Esophagus squamous epithelium (tissue), 5 donors: ENCODE measurements at regions not wholly inside any gene's neighbourhood (a gene's known extent, or its start where the extent isn't known, plus 50 kb on each side); places are given as distances from the start of the nearest gene placed in this dataset.

Experiments
- DNase-seq: peaks from one replicate; lab custom pipeline; 2025; lab: John Stamatoyannopoulos, UW
- H3K27ac ChIP-seq, 4 donors: fragments of 200-600 bp; sonication (generic); one replicate each; pipeline ENCODE4 v1.5.1; 2016 to 2019; ENCODE audit warnings: mild to moderate bottlenecking in 1 of 4
- H3K27me3 ChIP-seq, 4 donors: fragments of 200-600 bp; sonication (generic); 1 replicate in 3 of 4; 2 replicates in 1 of 4; pipeline versions ENCODE4 v1.5.1 to v1.6.0; 2017 to 2021; ENCODE audit warnings: antibody characterized with exemption in 1 of 4
- H3K36me3 ChIP-seq, 3 donors: fragments of 200-600 bp; sonication (generic); one replicate each; pipeline ENCODE4 v1.5.1; 2016 to 2019
- H3K4me1 ChIP-seq, 3 donors: fragments of 200-600 bp; sonication (generic); one replicate each; pipeline ENCODE4 v1.5.1; 2017 to 2019
- H3K4me3 ChIP-seq, 4 donors: fragments of 200-600 bp; sonication (generic); 1 replicate in 3 of 4; 2 replicates in 1 of 4; pipeline ENCODE4 v1.5.1; 2016 to 2019; ENCODE audit warnings: mild to moderate bottlenecking in 2 of 4, moderate library complexity in 1 of 4
- H3K9me3 ChIP-seq, 3 donors: fragments of 200-600 bp; sonication (generic); one replicate each; pipeline ENCODE4 v1.5.1; 2016 to 2019
- POLR2A ChIP-seq, 4 donors: fragments of 450-650 bp; IDR thresholded peaks; one replicate each; pipeline ENCODE4 v1.6.1; 2017; ENCODE audit warnings: antibody characterized with exemption in 4 of 4, mild to moderate bottlenecking in 4 of 4, moderate library complexity in 3 of 4
- WGBS, 2 donors: methylation state at CpG; one replicate each; pipeline ENCODE4 v1.1.5; 2018; 5-methylcytosine and 5-hydroxymethylcytosine counted together
- intact Hi-C: fragments of 100-400 bp; cut with DNase I; formaldehyde crosslinking; loops from one replicate; pipeline ENCODE4 v1.15.0; 2022
- TF ChIP-seq, protein P1 (sequence below), 6 experiments: fragments of 450-650 bp in 4 of 6; fragments of 200-600 bp in 2 of 6; sonication (generic) in 2 of 6; IDR thresholded peaks; one replicate each; pipeline ENCODE4 v1.5.1; 2016 to 2019; ENCODE audit warnings: antibody characterized with exemption in 6 of 6, mild to moderate bottlenecking in 4 of 6, moderate library complexity in 4 of 6
- donor health status: DM: yes; HTN: yes; CAD: no.

DNA sequence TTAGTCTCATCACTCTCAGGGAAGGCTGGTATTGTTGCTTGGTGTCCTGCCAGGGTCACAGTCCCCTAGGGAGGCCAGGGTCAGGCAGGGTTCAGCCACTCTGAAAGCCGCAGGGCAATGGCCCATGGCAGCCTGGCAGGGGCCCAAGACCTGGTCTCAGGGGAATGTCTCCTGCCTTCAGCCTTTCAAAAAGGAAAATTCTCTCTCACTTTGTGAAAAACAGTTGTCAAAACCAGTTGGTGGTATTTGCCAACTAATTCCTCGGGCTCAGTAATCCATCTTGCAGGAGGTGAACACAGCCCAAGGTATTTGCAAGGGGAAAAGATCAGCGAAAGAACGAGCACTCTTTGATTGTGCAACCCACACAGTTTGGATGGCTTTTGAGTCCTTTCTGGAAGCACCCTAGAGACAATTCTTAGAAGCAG lies 101.5 kb downstream of the JCAD start:
- Histone ChIP-seq H3K4me1 (peaks cover 0 to 34% (median 7%) of the 10 kb centered on the region in 3 donors), H3K36me3 (no peaks in the 10 kb centered on the region), H3K27ac (peak overlapping the region; percentile 45 to 73 (median 62)), H3K4me3 (no peak overlapping the region), H3K27me3 (no peaks in the 10 kb centered on the region), H3K9me3 (no peaks in the 10 kb centered on the region)
- TF ChIP-seq POLR2A (IDR thresholded peaks at IDR 0.05) = no peak
- TF ChIP-seq, protein P1, sequence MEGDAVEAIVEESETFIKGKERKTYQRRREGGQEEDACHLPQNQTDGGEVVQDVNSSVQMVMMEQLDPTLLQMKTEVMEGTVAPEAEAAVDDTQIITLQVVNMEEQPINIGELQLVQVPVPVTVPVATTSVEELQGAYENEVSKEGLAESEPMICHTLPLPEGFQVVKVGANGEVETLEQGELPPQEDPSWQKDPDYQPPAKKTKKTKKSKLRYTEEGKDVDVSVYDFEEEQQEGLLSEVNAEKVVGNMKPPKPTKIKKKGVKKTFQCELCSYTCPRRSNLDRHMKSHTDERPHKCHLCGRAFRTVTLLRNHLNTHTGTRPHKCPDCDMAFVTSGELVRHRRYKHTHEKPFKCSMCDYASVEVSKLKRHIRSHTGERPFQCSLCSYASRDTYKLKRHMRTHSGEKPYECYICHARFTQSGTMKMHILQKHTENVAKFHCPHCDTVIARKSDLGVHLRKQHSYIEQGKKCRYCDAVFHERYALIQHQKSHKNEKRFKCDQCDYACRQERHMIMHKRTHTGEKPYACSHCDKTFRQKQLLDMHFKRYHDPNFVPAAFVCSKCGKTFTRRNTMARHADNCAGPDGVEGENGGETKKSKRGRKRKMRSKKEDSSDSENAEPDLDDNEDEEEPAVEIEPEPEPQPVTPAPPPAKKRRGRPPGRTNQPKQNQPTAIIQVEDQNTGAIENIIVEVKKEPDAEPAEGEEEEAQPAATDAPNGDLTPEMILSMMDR (IDR thresholded peaks at IDR 0.05) = no peak
- 12% methylated on average over 3 to 4 of the region's 4 CpGs for WGBS, 2 donors
- intact Hi-C loops = no loop called here
- no peak for DNase-seq

DNA sequence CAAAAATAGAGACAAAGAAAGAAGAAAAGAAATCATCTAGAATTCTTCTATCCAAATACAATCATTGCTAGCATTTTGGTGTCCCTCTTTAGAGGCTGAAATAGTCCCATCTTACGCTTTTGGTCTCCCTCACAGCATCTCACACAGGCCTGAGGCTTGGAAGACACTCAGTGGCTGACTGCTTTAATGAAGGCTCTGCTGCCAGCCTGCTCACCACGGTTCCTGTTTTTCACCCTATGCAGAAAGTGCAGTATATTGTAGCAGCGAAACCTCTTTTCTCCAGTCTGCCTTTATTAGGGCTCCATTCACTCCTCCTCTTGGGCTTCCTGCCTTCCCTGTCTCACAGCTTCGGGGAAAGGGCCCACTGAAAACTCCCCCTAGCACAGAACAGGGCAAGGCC lies 102.2 kb downstream of the JCAD start:
- Histone ChIP-seq H3K27me3 (no peaks in the 10 kb centered on the region), H3K4me3 (no peak overlapping the region), H3K9me3 (no peaks in the 10 kb centered on the region), H3K4me1 (peaks cover 0 to 41% (median 11%) of the 10 kb centered on the region in 3 donors), H3K36me3 (no peaks in the 10 kb centered on the region), H3K27ac (peak overlapping the region in 3 of 4 donors; percentile 60 to 73 (median 65))
- no peak for DNase-seq
- intact Hi-C loops = no loop called here
- 52 to 53% methylated on average over 4 of the region's 4 CpGs for WGBS, 2 donors
- TF ChIP-seq POLR2A (IDR thresholded peaks at IDR 0.05) = no peak
- TF ChIP-seq, protein P1 (IDR thresholded peaks at IDR 0.05) = no peak

DNA sequence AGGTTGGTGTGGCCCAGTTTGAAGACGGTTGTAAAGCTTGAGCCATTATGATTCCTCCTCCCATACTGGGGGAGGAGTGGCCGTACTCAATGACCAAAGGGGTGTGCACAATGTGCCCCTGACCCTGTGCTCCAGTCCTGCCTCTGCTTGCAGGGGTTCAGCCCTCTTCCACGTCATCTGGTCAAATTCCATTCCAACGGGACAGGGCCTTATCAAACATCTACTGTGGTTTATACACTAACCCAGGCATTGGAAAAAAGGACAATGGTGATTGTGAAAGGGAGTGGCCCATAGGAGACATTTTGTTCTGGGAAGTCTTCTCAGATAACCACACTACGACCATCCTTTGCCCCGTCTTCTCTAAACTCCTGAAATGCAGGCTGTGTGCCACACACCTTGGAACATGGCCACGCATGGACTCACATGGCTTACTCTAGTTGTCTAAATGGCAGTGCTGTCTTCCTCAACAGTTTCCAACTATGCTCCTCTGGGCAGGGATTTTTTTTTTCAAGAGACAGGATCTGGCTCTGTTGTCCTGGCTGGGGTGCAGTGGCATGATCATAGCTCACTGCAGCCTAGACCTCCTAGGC lies 103.0 kb downstream of the JCAD start:
- Histone ChIP-seq H3K9me3 (no peaks in the 10 kb centered on the region), H3K36me3 (no peaks in the 10 kb centered on the region), H3K27me3 (no peaks in the 10 kb centered on the region), H3K4me3 (no peak overlapping the region), H3K4me1 (peaks cover 0 to 49% (median 18%) of the 10 kb centered on the region in 3 donors), H3K27ac (peak overlapping the region in 1 of 4 donors; percentile 73)
- WGBS, 2 donors = 84 to 89% methylated on average over 7 of the region's 7 CpGs
- intact Hi-C loops = no loop called here
- TF ChIP-seq, protein P1 (IDR thresholded peaks at IDR 0.05) = no peak
- no peak for TF ChIP-seq POLR2A (IDR thresholded peaks at IDR 0.05)
- no peak for DNase-seq

DNA sequence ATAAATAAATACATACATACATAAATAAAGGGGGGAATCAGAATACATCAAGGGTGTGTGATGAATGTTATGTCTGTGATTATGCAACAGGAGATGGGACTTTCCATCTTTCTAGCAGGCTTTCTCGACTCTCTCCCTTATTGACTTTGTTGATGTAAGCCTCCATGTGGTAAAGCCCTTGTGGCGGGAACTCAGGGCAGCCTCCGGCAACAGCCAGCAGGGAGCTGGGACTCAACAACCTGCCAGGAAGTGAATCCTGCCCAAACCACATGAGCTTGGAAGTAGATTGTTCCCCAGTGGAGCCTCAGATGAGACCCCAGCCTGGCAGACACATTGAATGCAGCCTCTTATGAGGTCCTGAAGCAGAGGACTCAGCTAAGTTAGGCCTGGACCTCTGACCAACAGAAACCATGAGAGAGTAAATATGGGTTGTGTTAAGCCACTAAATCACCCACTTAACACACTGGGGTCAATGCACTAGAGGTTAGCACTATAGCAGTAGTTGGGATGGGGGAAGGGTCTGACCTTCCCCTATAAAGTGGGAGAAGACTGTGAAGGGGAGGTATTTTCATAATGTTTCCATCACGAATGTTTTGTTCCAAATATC lies 104.0 kb downstream of the JCAD start:
- no peak overlapping the region for H3K4me3 ChIP-seq
- no peak overlapping the region for H3K27ac ChIP-seq
- TF ChIP-seq, protein P1 (IDR thresholded peaks at IDR 0.05) = no peak
- TF ChIP-seq POLR2A (IDR thresholded peaks at IDR 0.05) = no peak
- no peak for DNase-seq
- intact Hi-C loops = no loop called here
- no peaks in the 10 kb centered on the region for H3K9me3 ChIP-seq
- no peaks in the 10 kb centered on the region for H3K27me3 ChIP-seq
- H3K36me3 ChIP-seq = no peaks in the 10 kb centered on the region
- peaks cover under 1 to 59% (median 28%) of the 10 kb centered on the region in 3 donors for H3K4me1 ChIP-seq
- 33 to 41% methylated on average over 4 of the region's 4 CpGs for WGBS, 2 donors

DNA sequence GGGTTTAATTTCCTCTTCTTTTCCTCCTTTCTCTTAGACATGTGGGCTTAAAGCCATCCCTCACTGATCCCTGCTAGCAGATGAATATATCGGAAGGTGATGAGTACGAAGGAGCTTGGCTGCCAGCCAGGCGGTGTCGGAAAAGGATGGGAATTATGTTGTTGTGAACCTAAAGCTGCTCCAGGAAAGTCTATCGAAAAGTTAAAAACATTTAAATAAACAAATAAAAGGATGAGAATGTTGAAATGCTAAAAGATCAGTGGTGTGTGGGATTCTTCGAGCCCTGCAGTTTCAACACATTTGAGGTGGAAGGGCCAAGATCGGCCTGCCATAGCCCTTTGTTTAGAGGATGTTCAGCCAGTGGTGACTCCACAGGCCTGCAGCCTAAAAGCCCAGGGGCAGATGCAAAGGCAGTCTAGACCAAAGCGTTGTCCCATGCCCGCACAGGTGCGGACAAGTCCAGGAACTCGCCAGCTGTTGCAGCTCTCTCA lies 107.9 kb downstream of the JCAD start:
- no peak for TF ChIP-seq POLR2A (IDR thresholded peaks at IDR 0.05)
- TF ChIP-seq, protein P1 (IDR thresholded peaks at IDR 0.05) = peak in 2 of 6 experiments; percentile 13 to 18
- Histone ChIP-seq H3K9me3 (no peaks in the 10 kb centered on the region), H3K36me3 (no peaks in the 10 kb centered on the region), H3K27me3 (no peaks in the 10 kb centered on the region), H3K27ac (peak overlapping the region; percentile 32 to 87 (median 75)), H3K4me3 (no peak overlapping the region), H3K4me1 (peaks cover 23 to 70% (median 57%) of the 10 kb centered on the region in 3 donors)
- no peak for DNase-seq
- intact Hi-C loops = no loop called here
- WGBS, 2 donors = 24 to 27% methylated on average over 8 to 10 of the region's 11 CpGs
